GM12892 (cell line): ENCODE measurements at regions not wholly inside any gene's neighbourhood (a gene's known extent, or its start where the extent isn't known, plus 50 kb on each side); places are given as distances from the start of the nearest gene placed in this dataset.

Source experiments
- POLR2A ChIP-seq: IDR thresholded peaks from 2 replicates; pipeline ENCODE4 v1.6.1; 2011; ENCODE audit warnings: low read depth, low read length, control low read depth
- POLR2AphosphoS5 ChIP-seq: IDR thresholded peaks from 2 replicates; pipeline ENCODE4 v1.6.1; 2011; ENCODE audit warnings: low read depth, low read length, control low read depth
- TAF1 ChIP-seq: IDR thresholded peaks from 2 replicates; pipeline ENCODE4 v1.6.1; 2011; ENCODE audit warnings: low read depth, mild to moderate bottlenecking, control low read depth, low read length, borderline replicate concordance

GRCh38 chr4:56733352-56733751 lies 52.3 kb upstream of the HOPX start:
- TF ChIP-seq POLR2A (no peak), POLR2AphosphoS5 (no peak), TAF1 (no peak)
